ENCODE measurements at regions not wholly inside any gene's neighbourhood (a gene's known extent, or its start where the extent isn't known, plus 50 kb on each side); places are given as distances from the start of the nearest gene placed in this dataset.

- Histone ChIP-seq H3K4me3 (replicated peaks; ENCODE audit: insufficient read depth, low read length) (no peak overlapping the region), H3K27me3 (ENCODE audit: insufficient read depth, poor library complexity, severe bottlenecking) (no peaks in the 10 kb centered on the region), H3K27ac (replicated peaks) (no peak overlapping the region)
- no peak for TF ChIP-seq POLR2AphosphoS5 (IDR thresholded peaks at IDR 0.05; ENCODE audit: low read depth)
- TF ChIP-seq GABPA (IDR thresholded peaks at IDR 0.05; ENCODE audit: low read depth), result no peak
- TF ChIP-seq REST (IDR thresholded peaks at IDR 0.05; ENCODE audit: insufficient replicate concordance, low read depth), result no peak
- TF ChIP-seq CTCF (IDR thresholded peaks at IDR 0.05; ENCODE audit: insufficient read depth, low read length), result no peak
- TF ChIP-seq SPI1 (IDR thresholded peaks at IDR 0.05; ENCODE audit: borderline replicate concordance, low read depth), result no peak
- DNase-seq (ENCODE audit: low read depth in 1 of 2, low spot score in 1 of 2), result no peak
These were observed 343.5 kb downstream of the PLK2 start for GRCh38 chr5:58116346-58116745.

- no peak for TF ChIP-seq REST (IDR thresholded peaks at IDR 0.05; ENCODE audit: insufficient replicate concordance, low read depth)
- no peak overlapping the region for H3K27ac ChIP-seq (replicated peaks)
- H3K27me3 ChIP-seq (ENCODE audit: insufficient read depth, poor library complexity, severe bottlenecking), result no peaks in the 10 kb centered on the region
- no peak for DNase-seq (ENCODE audit: low read depth in 1 of 2, low spot score in 1 of 2)
- no peak overlapping the region for H3K4me3 ChIP-seq (replicated peaks; ENCODE audit: insufficient read depth, low read length)
These were observed 344.1 kb downstream of the PLK2 start for GRCh38 chr5:58115811-58116210.

GRCh38 chr5:58114324-58114723, 345.6 kb downstream of the PLK2 start:
- Histone ChIP-seq H3K27ac (replicated peaks) (no peak overlapping the region), H3K4me3 (replicated peaks; ENCODE audit: insufficient read depth, low read length) (no peak overlapping the region), H3K27me3 (ENCODE audit: insufficient read depth, poor library complexity, severe bottlenecking) (no peaks in the 10 kb centered on the region)
- no peak for TF ChIP-seq GABPA (IDR thresholded peaks at IDR 0.05; ENCODE audit: low read depth)
- no peak for TF ChIP-seq POLR2AphosphoS5 (IDR thresholded peaks at IDR 0.05; ENCODE audit: low read depth)
- no peak for TF ChIP-seq CTCF (IDR thresholded peaks at IDR 0.05; ENCODE audit: insufficient read depth, low read length)
- no peak for TF ChIP-seq SPI1 (IDR thresholded peaks at IDR 0.05; ENCODE audit: borderline replicate concordance, low read depth)
- DNase-seq (ENCODE audit: low read depth in 1 of 2, low spot score in 1 of 2), result no peak

- DNase-seq (ENCODE audit: low read depth in 1 of 2, low spot score in 1 of 2), result no peak
- no peak overlapping the region for H3K27ac ChIP-seq (replicated peaks)
- H3K4me3 ChIP-seq (replicated peaks; ENCODE audit: insufficient read depth, low read length), result no peak overlapping the region
- H3K27me3 ChIP-seq (ENCODE audit: insufficient read depth, poor library complexity, severe bottlenecking), result no peaks in the 10 kb centered on the region
- no peak for TF ChIP-seq REST (IDR thresholded peaks at IDR 0.05; ENCODE audit: insufficient replicate concordance, low read depth)
- TF ChIP-seq CTCF (IDR thresholded peaks at IDR 0.05; ENCODE audit: insufficient read depth, low read length), result no peak
- TF ChIP-seq SPI1 (IDR thresholded peaks at IDR 0.05; ENCODE audit: borderline replicate concordance, low read depth), result no peak
- TF ChIP-seq GABPA (IDR thresholded peaks at IDR 0.05; ENCODE audit: low read depth), result no peak
- TF ChIP-seq POLR2AphosphoS5 (IDR thresholded peaks at IDR 0.05; ENCODE audit: low read depth), result no peak
These were observed 346.7 kb downstream of the PLK2 start for GRCh38 chr5:58113172-58113571.
